SU-DHL-6 (cell line): ENCODE measurements at regions not wholly inside any gene's neighbourhood (a gene's known extent, or its start where the extent isn't known, plus 50 kb on each side); places are given as distances from the start of the nearest gene placed in this dataset.
"Not testable (repeated sequence)": the region's sequence is repeated elsewhere in the genome, so short reads cannot be mapped to it uniquely, and the experiment has no call there.

Source experiments
- H2AFZ ChIP-seq: fragments of 200-600 bp; sonication (generic); 2 replicates; pipeline ENCODE4 v1.6.1; 2014; ENCODE audit warnings: low read depth, mild to moderate bottlenecking, moderate library complexity, mixed read lengths, antibody characterized with exemption, low read length; ENCODE audit not compliant: severe bottlenecking
- H3F3A ChIP-seq: fragments of 200-600 bp; shearing (Covaris generic); 2 replicates; pipeline ENCODE4 v1.6.0; 2016; ENCODE audit warnings: antibody characterized with exemption, mild to moderate bottlenecking; ENCODE audit not compliant: insufficient read depth
- H3K27ac ChIP-seq: fragments of 200-600 bp; sonication (generic); 2 replicates; pipeline ENCODE4 v1.5.1; 2016; ENCODE audit warnings: low read depth, mild to moderate bottlenecking, low read length, moderate library complexity, mixed read lengths
- H3K27me3 ChIP-seq: fragments of 200-600 bp; sonication (generic), shearing (Covaris generic); 2 replicates; pipeline ENCODE4 v1.6.0; 2014; ENCODE audit warnings: mild to moderate bottlenecking, low read length
- H3K36me3 ChIP-seq: fragments of 200-600 bp; sonication (generic); 2 replicates; pipeline ENCODE4 v1.6.1; 2014; ENCODE audit warnings: mild to moderate bottlenecking, low read length, mixed read lengths
- H3K4me2 ChIP-seq: fragments of 300-600, 200-600 bp; shearing (Covaris generic), sonication (generic); 2 replicates; pipeline ENCODE4 v1.6.0; 2014; ENCODE audit warnings: low read length, low read depth, mild to moderate bottlenecking; ENCODE audit not compliant: poor library complexity, severe bottlenecking
- H3K4me3 ChIP-seq: fragments of 200-600 bp; sonication (generic); 2 replicates; pipeline ENCODE4 v1.5.1; 2014; ENCODE audit warnings: antibody characterized with exemption, low read length, mild to moderate bottlenecking, mixed read lengths; ENCODE audit not compliant: insufficient read depth, poor library complexity, severe bottlenecking
- H3K79me2 ChIP-seq: fragments of 200-600 bp; sonication (generic); 2 replicates; pipeline ENCODE4 v1.6.1; 2014; ENCODE audit warnings: mild to moderate bottlenecking, low read length, moderate library complexity; ENCODE audit not compliant: insufficient read depth
- H3K9ac ChIP-seq: fragments of 200-600 bp; sonication (generic); 2 replicates; pipeline ENCODE4 v1.7.0; 2014; ENCODE audit warnings: mild to moderate bottlenecking, low read length
- H3K9me2 ChIP-seq: fragments of 200-600 bp; sonication (generic); replicated peaks from 2 replicates; pipeline ENCODE4 v1.6.1; 2014; ENCODE audit warnings: low read length; ENCODE audit not compliant: insufficient read depth
- H3K9me3 ChIP-seq: fragments of 200-600 bp; sonication (generic); 2 replicates; pipeline ENCODE4 v1.6.1; 2014; ENCODE audit warnings: low read length, mixed read lengths; ENCODE audit not compliant: insufficient read depth
- H4K20me1 ChIP-seq: fragments of 200-600 bp; sonication (generic); 2 replicates; pipeline ENCODE4 v1.6.1; 2014; ENCODE audit warnings: low read depth, mild to moderate bottlenecking, antibody characterized with exemption, low read length, moderate library complexity, mixed read lengths
- EZH2phosphoT487 ChIP-seq: fragments of 200-600 bp; sonication (generic), shearing (Covaris generic); conservative IDR thresholded peaks from 2 replicates; pipeline ENCODE4 v1.6.1; 2018; ENCODE audit warnings: mild to moderate bottlenecking, antibody characterized with exemption, low read length, moderate library complexity, mixed read lengths
- TF ChIP-seq, protein P1 (sequence below): fragments of 200-600 bp; sonication (generic); IDR thresholded peaks from one replicate; pipeline ENCODE4 v1.5.1; 2017; ENCODE audit warnings: antibody characterized with exemption, mild to moderate bottlenecking, low read length, moderate library complexity; ENCODE audit not compliant: insufficient read depth, poor library complexity, severe bottlenecking

DNA sequence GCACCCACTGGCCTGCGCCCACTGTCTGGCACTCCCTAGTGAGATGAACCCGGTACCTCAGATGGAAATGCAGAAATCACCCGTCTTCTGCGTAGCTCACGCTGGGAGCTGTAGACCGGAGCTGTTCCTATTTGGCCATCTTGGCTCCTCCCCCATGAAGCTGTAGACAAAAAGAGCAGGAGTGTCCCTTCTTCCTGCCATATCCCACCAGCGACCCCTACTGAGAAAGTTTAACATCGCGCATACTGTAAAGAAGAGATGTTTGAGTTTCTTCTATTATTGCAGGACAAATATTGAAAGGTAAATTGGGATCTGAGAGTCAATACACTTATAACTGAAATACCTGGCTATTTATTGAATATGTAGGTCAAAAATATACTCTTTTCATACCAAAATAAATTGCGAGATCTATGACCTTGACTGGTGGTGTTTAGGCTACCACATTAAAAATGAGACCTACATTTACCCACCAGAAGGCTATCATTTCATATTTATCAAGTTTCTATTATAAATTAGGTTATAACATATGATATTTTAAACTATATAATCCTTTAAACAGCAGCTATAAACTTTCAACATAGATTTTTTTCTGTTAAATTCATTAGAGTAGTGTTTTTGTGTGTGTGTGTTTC, 586.3 kb downstream of the HTR1B start:
- Histone ChIP-seq H3K79me2 (no peaks in the 10 kb centered on the region), H3K9ac (no peak overlapping the region), H3K9me2 (no peaks in the 10 kb centered on the region), H3K4me2 (no peak overlapping the region), H3K27ac (no peak overlapping the region), H3K4me3 (no peak overlapping the region), H2AFZ (no peak overlapping the region), H4K20me1 (no peaks in the 10 kb centered on the region), H3K36me3 (no peaks in the 10 kb centered on the region), H3K9me3 (no peaks in the 10 kb centered on the region), H3K27me3 (no peaks in the 10 kb centered on the region), H3F3A (no peaks in the 10 kb centered on the region)
- TF ChIP-seq EZH2phosphoT487, result no peak
- TF ChIP-seq, protein P1, sequence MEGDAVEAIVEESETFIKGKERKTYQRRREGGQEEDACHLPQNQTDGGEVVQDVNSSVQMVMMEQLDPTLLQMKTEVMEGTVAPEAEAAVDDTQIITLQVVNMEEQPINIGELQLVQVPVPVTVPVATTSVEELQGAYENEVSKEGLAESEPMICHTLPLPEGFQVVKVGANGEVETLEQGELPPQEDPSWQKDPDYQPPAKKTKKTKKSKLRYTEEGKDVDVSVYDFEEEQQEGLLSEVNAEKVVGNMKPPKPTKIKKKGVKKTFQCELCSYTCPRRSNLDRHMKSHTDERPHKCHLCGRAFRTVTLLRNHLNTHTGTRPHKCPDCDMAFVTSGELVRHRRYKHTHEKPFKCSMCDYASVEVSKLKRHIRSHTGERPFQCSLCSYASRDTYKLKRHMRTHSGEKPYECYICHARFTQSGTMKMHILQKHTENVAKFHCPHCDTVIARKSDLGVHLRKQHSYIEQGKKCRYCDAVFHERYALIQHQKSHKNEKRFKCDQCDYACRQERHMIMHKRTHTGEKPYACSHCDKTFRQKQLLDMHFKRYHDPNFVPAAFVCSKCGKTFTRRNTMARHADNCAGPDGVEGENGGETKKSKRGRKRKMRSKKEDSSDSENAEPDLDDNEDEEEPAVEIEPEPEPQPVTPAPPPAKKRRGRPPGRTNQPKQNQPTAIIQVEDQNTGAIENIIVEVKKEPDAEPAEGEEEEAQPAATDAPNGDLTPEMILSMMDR, result no peak

DNA sequence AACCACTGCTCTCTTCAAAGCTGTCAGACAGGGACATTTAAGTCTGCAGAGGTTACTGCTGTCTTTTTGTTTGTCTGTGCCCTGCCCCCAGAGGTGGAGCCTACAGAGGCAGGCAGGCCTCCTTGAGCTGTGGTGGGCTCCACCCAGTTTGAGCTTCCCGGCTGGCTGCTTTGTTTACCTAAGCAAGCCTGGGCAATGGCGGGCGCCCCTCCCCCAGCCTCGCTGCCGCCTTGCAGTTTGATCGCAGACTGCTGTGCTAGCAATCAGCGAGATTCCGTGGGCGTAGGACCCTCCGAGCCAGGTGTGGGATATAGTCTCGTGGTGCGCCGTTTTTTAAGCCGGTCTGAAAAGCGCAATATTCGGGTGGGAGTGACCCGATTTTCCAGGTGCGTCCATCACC, 586.9 kb downstream of the HTR1B start:
- H3K36me3 ChIP-seq, H3K4me2 ChIP-seq, H3K9me3 ChIP-seq, H3K9me2 ChIP-seq, H4K20me1 ChIP-seq, H3K9ac ChIP-seq, H3K79me2 ChIP-seq, H3K27me3 ChIP-seq, H3K4me3 ChIP-seq, H3K27ac ChIP-seq, H3F3A ChIP-seq, H2AFZ ChIP-seq: not testable (repeated sequence)

DNA sequence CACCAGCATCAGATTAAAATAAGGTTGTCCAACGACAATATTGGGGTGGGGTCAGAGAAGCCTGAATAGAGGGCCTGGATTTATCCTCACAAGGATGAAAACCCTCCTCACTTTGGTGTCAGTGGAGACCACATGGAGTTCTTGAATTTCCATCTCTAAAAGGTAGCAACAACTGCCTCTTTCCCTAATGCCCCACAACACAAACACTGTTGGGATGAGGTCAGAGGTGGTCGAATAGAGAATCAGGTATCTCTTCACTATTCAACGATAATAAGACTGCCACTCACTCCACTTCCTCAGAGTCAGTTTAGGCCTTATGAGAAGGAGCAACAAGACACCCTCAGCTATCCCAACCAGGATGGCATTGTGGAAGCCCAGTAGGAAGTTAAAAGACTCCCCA, 596.1 kb downstream of the HTR1B start:
- H3K27me3 ChIP-seq, result no peaks in the 10 kb centered on the region
- H3K9me3 ChIP-seq, result no peaks in the 10 kb centered on the region
- no peak overlapping the region for H3K27ac ChIP-seq
- H3K9me2 ChIP-seq, result no peaks in the 10 kb centered on the region
- no peak overlapping the region for H3K4me3 ChIP-seq
- no peak overlapping the region for H3K9ac ChIP-seq
- H3K4me2 ChIP-seq, result no peak overlapping the region
- TF ChIP-seq EZH2phosphoT487, result no peak
- TF ChIP-seq, protein P1, result no peak
- no peaks in the 10 kb centered on the region for H3F3A ChIP-seq
- no peaks in the 10 kb centered on the region for H3K79me2 ChIP-seq
- no peak overlapping the region for H2AFZ ChIP-seq
- H3K36me3 ChIP-seq, result no peaks in the 10 kb centered on the region
- H4K20me1 ChIP-seq, result no peaks in the 10 kb centered on the region

DNA sequence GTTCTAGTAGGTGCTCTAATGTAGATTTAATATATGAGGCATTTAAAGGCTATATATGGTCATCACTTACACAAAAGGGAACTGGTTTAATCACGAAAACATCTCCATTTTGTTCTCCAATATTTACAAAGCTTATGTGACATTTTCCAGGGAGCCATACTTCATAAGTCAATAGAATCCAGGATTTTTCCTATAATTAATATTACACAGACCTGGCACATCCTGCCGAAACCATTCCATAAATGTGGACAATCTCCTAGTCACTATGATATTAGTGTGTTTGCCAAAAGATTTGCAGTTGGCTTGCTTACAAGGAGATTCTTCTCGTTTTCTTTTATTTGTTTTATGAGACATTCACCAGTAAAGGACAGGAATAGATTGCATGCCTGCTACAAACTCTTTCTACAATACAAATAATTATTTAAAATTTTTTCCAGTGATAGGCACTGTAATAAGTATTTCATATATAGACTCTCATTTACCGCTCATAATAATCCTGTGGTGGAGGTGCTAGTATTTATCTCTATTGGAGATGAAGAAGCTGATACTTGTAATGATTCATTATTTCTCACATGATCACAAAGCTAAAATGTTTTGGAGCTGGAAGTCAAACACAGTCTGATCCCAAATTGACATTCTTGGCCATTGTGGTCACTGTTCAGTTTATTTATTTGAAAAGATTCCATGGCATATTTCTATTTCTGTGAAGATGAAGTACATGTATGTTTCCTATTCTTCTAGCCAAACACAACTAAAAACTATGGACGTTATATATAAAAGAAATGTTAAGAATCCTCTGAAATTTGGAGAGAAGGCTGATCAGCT, 597.0 kb downstream of the HTR1B start:
- H3K4me2 ChIP-seq, result no peak overlapping the region
- TF ChIP-seq, protein P1, result no peak
- TF ChIP-seq EZH2phosphoT487, result no peak
- H2AFZ ChIP-seq, result no peak overlapping the region
- no peak overlapping the region for H3K27ac ChIP-seq
- no peaks in the 10 kb centered on the region for H3F3A ChIP-seq
- no peaks in the 10 kb centered on the region for H3K9me3 ChIP-seq
- H3K27me3 ChIP-seq, result no peaks in the 10 kb centered on the region
- H3K36me3 ChIP-seq, result no peaks in the 10 kb centered on the region
- no peak overlapping the region for H3K4me3 ChIP-seq
- H3K9ac ChIP-seq, result no peak overlapping the region
- H4K20me1 ChIP-seq, result no peaks in the 10 kb centered on the region
- H3K9me2 ChIP-seq, result no peaks in the 10 kb centered on the region
- H3K79me2 ChIP-seq, result no peaks in the 10 kb centered on the region
